IPS-20b (cell line): ENCODE measurements at regions not wholly inside any gene's neighbourhood (a gene's known extent, or its start where the extent isn't known, plus 50 kb on each side); places are given as distances from the start of the nearest gene placed in this dataset.
"Not testable (repeated sequence)": the region's sequence is repeated elsewhere in the genome, so short reads cannot be mapped to it uniquely, and the experiment has no call there.

ENCODE experiments used
- H3K27ac ChIP-seq: one replicate; pipeline ENCODE4 v1.5.1; 2013; ENCODE audit warnings: low read length
- H3K27me3 ChIP-seq: 2 replicates; pipeline ENCODE4 v1.6.1; 2013; ENCODE audit warnings: mild to moderate bottlenecking, low read length, inconsistent platforms; ENCODE audit not compliant: insufficient read depth
- H3K36me3 ChIP-seq: 2 replicates; pipeline ENCODE4 v1.6.1; 2013; ENCODE audit warnings: low read depth, mild to moderate bottlenecking, inconsistent platforms, low read length, moderate library complexity; ENCODE audit not compliant: insufficient read depth
- H3K4me1 ChIP-seq: 2 replicates; pipeline ENCODE4 v1.6.1; 2013; ENCODE audit warnings: mild to moderate bottlenecking, control low read depth, inconsistent platforms, low read length, moderate library complexity; ENCODE audit not compliant: insufficient read depth
- H3K4me3 ChIP-seq: 2 replicates; pipeline ENCODE4 v1.5.1; 2013; ENCODE audit warnings: mild to moderate bottlenecking, low read length, inconsistent platforms
- H3K9ac ChIP-seq: 2 replicates; pipeline ENCODE4 v1.6.1; 2013; ENCODE audit warnings: low read depth, mild to moderate bottlenecking, inconsistent platforms, low read length, moderate library complexity
- H3K9me3 ChIP-seq: 2 replicates; pipeline ENCODE4 v1.6.1; 2013; ENCODE audit warnings: mild to moderate bottlenecking, low read depth, low read length, inconsistent platforms; ENCODE audit not compliant: insufficient read depth

DNA sequence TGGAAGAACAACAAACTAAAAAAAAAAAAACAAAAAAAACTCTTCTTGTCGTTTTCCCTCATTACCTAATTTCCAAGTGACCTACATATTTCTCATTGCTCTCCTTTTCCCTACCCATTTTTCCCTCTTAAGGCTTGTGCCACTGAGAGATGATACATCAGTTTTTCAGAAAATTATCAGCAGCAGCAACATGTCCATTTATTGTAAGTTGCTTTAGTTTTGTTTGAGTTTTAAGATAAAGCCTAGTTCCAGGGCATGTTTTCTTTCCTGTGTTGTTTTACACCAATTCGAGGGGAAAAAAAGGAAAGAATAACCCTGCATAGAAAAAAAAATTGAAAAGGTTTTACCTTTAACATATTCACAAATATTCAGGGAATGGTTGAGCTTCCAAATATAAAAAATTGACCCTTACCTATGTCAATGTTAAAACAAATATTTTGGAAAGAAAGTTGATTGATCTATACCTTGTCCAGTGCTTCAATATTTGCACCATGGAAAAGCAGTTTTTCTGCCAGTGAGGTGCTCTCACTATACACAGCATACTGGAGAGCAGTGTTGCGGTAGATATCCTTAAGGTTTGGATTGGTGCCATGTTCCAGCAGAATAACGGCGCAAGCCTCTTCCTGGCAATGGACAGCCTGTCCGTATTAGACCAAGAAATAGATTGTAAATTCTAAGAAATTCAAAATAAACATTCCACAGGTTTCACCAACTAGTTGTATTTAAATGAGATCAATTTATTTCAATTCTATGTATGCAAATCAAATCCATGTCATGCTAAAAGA lies 537.9 kb upstream of the DEFB115 start:
- not testable (repeated sequence) for H3K27ac ChIP-seq, H3K4me3 ChIP-seq, H3K36me3 ChIP-seq, H3K9me3 ChIP-seq, H3K27me3 ChIP-seq, H3K9ac ChIP-seq, H3K4me1 ChIP-seq

DNA sequence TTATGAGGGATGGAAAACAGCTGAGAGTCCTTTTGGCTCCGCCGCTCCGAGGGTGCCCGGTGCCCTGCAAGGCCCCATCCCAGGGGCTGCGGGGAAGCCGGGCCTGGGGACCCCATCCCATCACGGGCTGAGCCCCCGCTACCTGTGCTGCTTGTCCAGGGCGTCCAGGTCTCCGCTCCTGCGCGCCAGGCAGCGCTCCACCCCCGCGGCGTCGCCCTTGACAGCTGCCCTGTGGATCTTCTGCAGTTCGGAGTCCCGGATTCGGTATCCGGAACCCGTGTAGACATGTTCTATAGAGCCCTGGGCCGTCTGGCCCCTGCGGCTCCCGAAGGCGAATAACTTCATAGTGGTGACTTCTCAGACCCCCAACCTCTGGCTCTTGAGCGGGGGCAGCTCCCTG lies 534.0 kb upstream of the DEFB115 start:
- not testable (repeated sequence) for H3K27ac ChIP-seq, H3K27me3 ChIP-seq, H3K4me1 ChIP-seq, H3K36me3 ChIP-seq, H3K9me3 ChIP-seq
- Histone ChIP-seq H3K9ac (0 out of 2 replicates have a peak overlapping the region, but pooled peaks have one; percentile 41), H3K4me3 (peak overlapping the region; percentile 61; the same call in 1 of the 2 replicates)

DNA sequence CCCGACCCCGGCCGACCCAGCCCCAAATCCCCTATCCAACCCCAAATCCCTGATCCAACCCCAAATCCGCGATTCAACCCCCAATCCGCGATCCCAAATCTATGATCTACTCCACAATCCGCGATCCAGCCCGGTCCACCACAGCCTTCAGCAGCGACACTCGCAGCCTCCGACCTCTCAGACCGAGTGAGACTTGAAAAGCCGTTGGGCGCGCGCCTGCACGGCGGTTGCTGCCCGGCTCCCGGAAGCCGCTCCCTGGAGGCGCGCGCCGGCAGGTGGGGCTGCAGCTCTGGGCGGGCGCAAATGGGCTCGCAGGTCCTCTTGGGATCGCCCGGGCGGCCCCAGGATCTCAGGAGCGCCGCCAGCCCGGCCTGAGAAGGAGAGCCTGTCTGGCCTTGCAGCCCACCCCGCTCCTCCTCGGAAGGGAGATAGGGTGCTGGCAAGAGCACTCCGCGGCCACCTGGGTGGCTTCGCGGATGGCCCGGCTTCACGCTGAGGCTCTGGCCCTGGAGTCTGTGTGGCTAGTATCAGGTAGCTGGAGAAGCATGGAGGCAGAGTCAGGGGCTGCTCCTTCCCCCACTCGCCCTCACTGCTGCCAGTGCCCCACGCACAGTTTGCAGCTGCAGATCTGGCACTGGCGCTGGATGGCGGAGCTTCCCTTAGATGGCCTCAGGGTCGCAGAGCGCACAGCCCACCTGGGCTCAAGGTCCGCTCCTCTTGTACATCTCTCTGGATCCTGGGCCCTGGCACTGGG lies 533.4 kb upstream of the DEFB115 start:
- H3K9me3 ChIP-seq, H3K27ac ChIP-seq, H3K4me1 ChIP-seq, H3K36me3 ChIP-seq, H3K27me3 ChIP-seq: not testable (repeated sequence)
- Histone ChIP-seq H3K4me3 (peak overlapping the region; percentile 61; the same call in 1 of the 2 replicates), H3K9ac (peak overlapping the region; percentile 41)

DNA sequence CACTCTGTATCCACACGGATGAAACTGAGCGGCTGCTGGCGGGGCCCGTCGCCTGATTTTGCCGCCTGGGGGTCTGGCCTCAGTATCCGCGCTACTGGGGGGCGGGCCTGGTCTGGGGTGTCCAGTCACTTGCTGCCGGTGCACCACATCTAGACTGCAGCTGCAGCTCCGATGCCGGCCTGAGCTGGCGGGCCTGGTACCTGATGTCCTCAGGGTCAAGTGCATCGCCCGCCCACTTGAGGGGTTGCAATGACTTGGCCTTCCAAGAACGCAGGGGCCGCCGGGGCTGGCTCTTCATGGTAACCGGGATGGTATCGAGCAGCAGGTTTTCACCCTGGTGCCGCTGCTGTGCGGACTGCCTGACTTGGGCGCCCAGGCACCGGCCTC lies 532.8 kb upstream of the DEFB115 start:
- not testable (repeated sequence) for H3K27ac ChIP-seq, H3K27me3 ChIP-seq, H3K9ac ChIP-seq, H3K36me3 ChIP-seq, H3K4me1 ChIP-seq, H3K9me3 ChIP-seq
- H3K4me3 ChIP-seq, result peak overlapping the region; percentile 61; the same call in 1 of the 2 replicates

DNA sequence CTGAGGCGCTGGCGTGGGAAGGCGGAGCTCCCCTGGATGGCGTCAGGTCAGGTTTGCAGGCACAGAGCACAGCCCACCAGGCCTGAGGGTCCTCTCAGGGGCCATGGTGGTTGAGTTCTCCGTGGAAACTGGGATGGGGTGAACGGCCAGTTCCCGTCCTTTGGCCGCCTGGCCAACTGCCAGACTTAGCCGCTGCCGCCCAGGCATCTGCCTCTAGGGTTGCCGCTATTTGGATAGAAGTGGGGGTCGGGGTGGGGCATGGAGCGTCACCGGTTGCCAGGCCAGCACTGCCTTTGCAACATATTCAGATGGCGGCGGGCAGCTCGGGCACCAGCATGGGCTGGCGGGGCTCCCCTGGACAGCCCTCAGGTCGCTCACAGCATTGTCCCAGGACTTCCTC lies 532.3 kb upstream of the DEFB115 start:
- H3K27ac ChIP-seq, H3K36me3 ChIP-seq, H3K4me1 ChIP-seq, H3K4me3 ChIP-seq, H3K9ac ChIP-seq, H3K27me3 ChIP-seq, H3K9me3 ChIP-seq: not testable (repeated sequence)

DNA sequence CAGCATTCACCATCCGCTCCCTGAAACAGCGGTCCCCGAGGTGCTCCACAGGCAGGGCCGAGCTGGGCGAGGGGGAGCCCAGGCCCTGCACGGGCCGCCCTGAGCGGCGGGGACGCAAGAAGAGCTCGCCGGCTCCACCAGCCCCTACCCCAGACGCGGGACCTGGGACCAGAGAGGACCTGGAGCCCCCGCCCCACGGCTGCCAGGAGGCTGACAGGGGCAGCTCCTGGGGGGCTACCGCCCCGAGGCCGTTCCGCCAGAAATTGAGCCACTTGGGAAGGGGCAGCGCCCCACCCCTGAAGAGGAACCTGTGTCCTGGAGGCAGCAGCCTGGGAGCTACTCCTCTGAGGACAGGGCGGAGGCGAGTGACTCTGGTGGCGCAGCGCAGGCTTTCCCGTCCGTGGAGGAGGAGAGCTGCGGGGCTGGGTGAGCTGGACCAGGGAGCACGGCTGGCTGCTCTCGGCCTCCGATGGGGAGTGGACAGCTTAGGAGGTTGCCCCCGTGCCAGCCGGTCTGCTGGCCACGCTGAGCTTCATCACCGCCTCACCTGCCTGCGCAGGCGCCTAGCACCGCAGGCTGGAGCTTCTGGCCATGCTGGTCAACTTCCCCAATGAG lies 529.1 kb upstream of the DEFB115 start:
- H3K9ac ChIP-seq, H3K4me1 ChIP-seq, H3K9me3 ChIP-seq, H3K27ac ChIP-seq, H3K36me3 ChIP-seq, H3K27me3 ChIP-seq, H3K4me3 ChIP-seq: not testable (repeated sequence)
